C4-2B (cell line): ENCODE measurements at regions not wholly inside any gene's neighbourhood (a gene's known extent, or its start where the extent isn't known, plus 50 kb on each side); places are given as distances from the start of the nearest gene placed in this dataset.

ENCODE experiments used
- H3K27ac ChIP-seq: fragments of 450-650 bp; 2 replicates; pipeline ENCODE4 v1.5.1; 2017
- CTCF ChIP-seq: fragments of 450-650 bp; conservative IDR thresholded peaks from 2 replicates; pipeline ENCODE4 v1.5.1; 2017; ENCODE audit warnings: mild to moderate bottlenecking
- ZFX ChIP-seq: fragments of 450-650 bp; IDR thresholded peaks from 2 replicates; pipeline ENCODE4 v1.6.1; 2017

- TF ChIP-seq CTCF (no peak), ZFX (no peak)
- no peak overlapping the region for H3K27ac ChIP-seq
These were observed 375.1 kb downstream of the SHQ1 start for GRCh38 chr3:72473156-72473555.

GRCh38 chr3:72470904-72471417 is 377.3 kb downstream of the SHQ1 start:
- no peak for TF ChIP-seq CTCF
- TF ChIP-seq ZFX, result no peak

GRCh38 chr3:72465853-72466252 is 382.4 kb downstream of the SHQ1 start:
- TF ChIP-seq CTCF, result no peak
- TF ChIP-seq ZFX, result no peak
- no peak overlapping the region for H3K27ac ChIP-seq

More at GRCh38 chr3:72470904-72471417, 377.3 kb downstream of the SHQ1 start:
- no peak overlapping the region for H3K27ac ChIP-seq

- TF ChIP-seq ZFX (no peak), CTCF (no peak)
These were observed 385.2 kb downstream of the SHQ1 start for GRCh38 chr3:72463083-72463482.

GRCh38 chr3:72462595-72463011 is 385.6 kb downstream of the SHQ1 start:
- no peak overlapping the region for H3K27ac ChIP-seq
- TF ChIP-seq ZFX (no peak), CTCF (no peak)

More at GRCh38 chr3:72463083-72463482, 385.2 kb downstream of the SHQ1 start:
- no peak overlapping the region for H3K27ac ChIP-seq

- H3K27ac ChIP-seq, result no peak overlapping the region
- TF ChIP-seq ZFX, result no peak
- TF ChIP-seq CTCF, result no peak
These were observed 386.5 kb downstream of the SHQ1 start for GRCh38 chr3:72461787-72462186.

- TF ChIP-seq ZFX (no peak), CTCF (no peak)
- H3K27ac ChIP-seq, result no peak overlapping the region
These were observed 387.8 kb downstream of the SHQ1 start for GRCh38 chr3:72460205-72461174.
